ENCODE measurements at regions not wholly inside any gene's neighbourhood (a gene's known extent, or its start where the extent isn't known, plus 50 kb on each side); places are given as distances from the start of the nearest gene placed in this dataset.

GRCh38 chr11:25702417-25702816 is 629.5 kb upstream of the ANO3 start:
- TF ChIP-seq POLR2A (IDR thresholded peaks at IDR 0.05; ENCODE audit: low read depth, low read length) (no peak), POLR2AphosphoS5 (IDR thresholded peaks at IDR 0.05; ENCODE audit: low read depth, low read length) (no peak), TAF1 (IDR thresholded peaks at IDR 0.05; ENCODE audit: borderline replicate concordance, low read depth, low read length) (no peak)
